Ovary (tissue), 7 donors: ENCODE measurements at regions not wholly inside any gene's neighbourhood (a gene's known extent, or its start where the extent isn't known, plus 50 kb on each side); places are given as distances from the start of the nearest gene placed in this dataset.
"Not testable (repeated sequence)": the region's sequence is repeated elsewhere in the genome, so short reads cannot be mapped to it uniquely, and the experiment has no call there.

ENCODE experiments used
- DNase-seq, 5 donors: peaks; one replicate each; pipeline ENCODE4 v3.0.0-alpha.2; 2019 to 2020
- H3K27ac ChIP-seq, 2 donors: fragments of 200-600 bp; one replicate each; pipeline versions ENCODE4 v1.5.1 to v1.8.0; 2019 to 2022
- H3K27me3 ChIP-seq: fragments of 200-600 bp; one replicate; pipeline ENCODE4 v1.8.0; 2022
- H3K36me3 ChIP-seq: fragments of 200-600 bp; sonication (generic); one replicate; pipeline ENCODE4 v1.5.1; 2019
- H3K4me1 ChIP-seq: one replicate; pipeline ENCODE4 v1.8.1; 2013; ENCODE audit warnings: mild to moderate bottlenecking, moderate library complexity; ENCODE audit not compliant: insufficient read depth
- H3K4me3 ChIP-seq: fragments of 200-600 bp; sonication (generic); one replicate; pipeline ENCODE4 v1.5.1; 2017
- H3K9me3 ChIP-seq, 2 donors: fragments of 200-600 bp in 1 of 2; sonication (generic) in 1 of 2; one replicate each; pipeline versions ENCODE4 v1.5.1 to v1.8.1; 2013 to 2019; ENCODE audit warnings: mild to moderate bottlenecking in 1 of 2, moderate library complexity in 1 of 2
- CTCF ChIP-seq, 3 donors: fragments of 450-650 bp in 2 of 3; fragments of 200-600 bp in 1 of 3; IDR thresholded peaks; one replicate each; pipeline versions ENCODE4 v1.5.1 to v1.8.0; 2016 to 2022; ENCODE audit warnings: antibody characterized with exemption in 3 of 3, mild to moderate bottlenecking in 1 of 3
- EP300 ChIP-seq: sonication (generic); formaldehyde crosslinking; IDR thresholded peaks from one replicate; pipeline ENCODE4 v1.6.1; 2017; ENCODE audit warnings: antibody characterized with exemption
- POLR2A ChIP-seq: fragments of 450-650 bp; IDR thresholded peaks from one replicate; pipeline ENCODE4 v1.6.1; 2017; ENCODE audit warnings: antibody characterized with exemption, mild to moderate bottlenecking, moderate library complexity
- WGBS, 3 donors: extraction: QIAGEN DNeasy Blood & Tissue Kit in 1 of 3; methylation state at CpG; one replicate each; pipeline versions ENCODE4 v1.1.5 to v1.1.7; 2013 to 2017; 5-methylcytosine and 5-hydroxymethylcytosine counted together
- intact Hi-C, 4 donors: fragments of 100-400 bp; cut with DNase I; formaldehyde crosslinking; loops; one replicate each; pipeline versions ENCODE4 v1.11.0 to v1.15.1; 2022 to 2023
- donor health status: DM: no; HTN: no; CAD: no; lungs with moderate emphysema.
- donor health status: DM: no; HTN: no; CAD: no.
- donor health status: Bipolar disorder and iron deficiency.
- donor health status: DM: no; HTN: no; CAD: no.
- donor health status: DM: yes; HTN: yes; CAD: no.

- intact Hi-C loops: no loop called here
- H3K36me3 ChIP-seq: no peaks in the 10 kb centered on the region
Observed at GRCh38 chr6:6962699-6963098, 145.1 kb upstream of the RREB1 start.

GRCh38 chr6:6963390-6963789, 144.4 kb upstream of the RREB1 start:
- H3K36me3 ChIP-seq, H3K4me1 ChIP-seq, DNase-seq, H3K27ac ChIP-seq, H3K4me3 ChIP-seq, H3K9me3 ChIP-seq, H3K27me3 ChIP-seq, intact Hi-C loops: not testable (repeated sequence)
- 87 to 92% (median 87%) methylated on average over 7 of the region's 7 CpGs for WGBS, 3 donors

More at GRCh38 chr6:6962699-6963098, 145.1 kb upstream of the RREB1 start:
- Histone ChIP-seq H3K4me3 (no peak overlapping the region), H3K27ac (no peak overlapping the region), H3K27me3 (no peaks in the 10 kb centered on the region), H3K4me1 (no peaks in the 10 kb centered on the region), H3K9me3 (no peaks in the 10 kb centered on the region)
- 70 to 76% (median 72%) methylated on average over 4 of the region's 4 CpGs for WGBS, 3 donors
- TF ChIP-seq EP300: no peak
- TF ChIP-seq POLR2A: no peak
- no peak for TF ChIP-seq CTCF (IDR thresholded peaks at IDR 0.05)
- no peak for DNase-seq

- no peaks in the 10 kb centered on the region for H3K27me3 ChIP-seq
- no peak overlapping the region for H3K27ac ChIP-seq
- 79 to 87% (median 81%) methylated on average over 3 of the region's 3 CpGs for WGBS, 3 donors
- TF ChIP-seq EP300 (no peak), POLR2A (no peak), CTCF (IDR thresholded peaks at IDR 0.05) (no peak)
- no peaks in the 10 kb centered on the region for H3K4me1 ChIP-seq
- no peak for DNase-seq
- intact Hi-C loops: no loop called here
- no peaks in the 10 kb centered on the region for H3K9me3 ChIP-seq
- H3K36me3 ChIP-seq: no peaks in the 10 kb centered on the region
- no peak overlapping the region for H3K4me3 ChIP-seq
Observed at GRCh38 chr6:6964675-6965074, 143.1 kb upstream of the RREB1 start.

DNA sequence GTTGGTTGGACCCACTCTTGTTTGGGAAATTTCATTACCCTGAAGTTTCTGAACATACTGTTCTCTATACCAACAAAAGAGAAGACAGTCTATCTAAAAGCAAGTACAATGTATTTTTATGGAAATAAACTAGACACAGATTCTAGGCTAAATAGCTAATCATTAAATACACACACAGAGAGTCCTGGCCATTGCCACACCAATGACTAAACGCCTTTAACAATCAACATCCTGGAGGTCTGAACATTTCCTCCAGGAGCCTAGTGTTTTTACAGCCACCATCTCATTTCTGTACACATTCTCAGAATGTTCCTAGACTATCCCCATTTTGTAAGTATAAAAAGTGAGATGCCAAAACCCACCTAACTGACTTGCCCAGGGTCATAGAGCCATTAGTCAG, 141.6 kb upstream of the RREB1 start:
- no peak overlapping the region for H3K27ac ChIP-seq
- WGBS, 3 donors: 84 to 89% (median 86%) methylated on average over 1 of the region's 1 CpG
- intact Hi-C loops: no loop called here
- no peak overlapping the region for H3K4me3 ChIP-seq
- no peaks in the 10 kb centered on the region for H3K9me3 ChIP-seq
- TF ChIP-seq POLR2A: no peak
- no peak for TF ChIP-seq EP300
- no peak for TF ChIP-seq CTCF (IDR thresholded peaks at IDR 0.05)
- no peaks in the 10 kb centered on the region for H3K4me1 ChIP-seq
- no peak for DNase-seq
- no peaks in the 10 kb centered on the region for H3K27me3 ChIP-seq
- H3K36me3 ChIP-seq: no peaks in the 10 kb centered on the region

GRCh38 chr6:6966569-6966968, 141.2 kb upstream of the RREB1 start:
- H3K9me3 ChIP-seq: no peaks in the 10 kb centered on the region
- H3K36me3 ChIP-seq: no peaks in the 10 kb centered on the region
- intact Hi-C loops: no loop called here
- no peak overlapping the region for H3K27ac ChIP-seq
- H3K4me1 ChIP-seq: no peaks in the 10 kb centered on the region
- H3K27me3 ChIP-seq: no peaks in the 10 kb centered on the region
- WGBS, 3 donors: 89 to 96% (median 95%) methylated on average over 4 of the region's 4 CpGs
- no peak for TF ChIP-seq POLR2A
- no peak for TF ChIP-seq CTCF (IDR thresholded peaks at IDR 0.05)
- no peak for TF ChIP-seq EP300
- DNase-seq: no peak
- no peak overlapping the region for H3K4me3 ChIP-seq
